ENCODE measurements at regions not wholly inside any gene's neighbourhood (a gene's known extent, or its start where the extent isn't known, plus 50 kb on each side); places are given as distances from the start of the nearest gene placed in this dataset.

GRCh38 chr2:126504949-126505348 is 151.0 kb upstream of the GYPC start:
- no peak for DNase-seq (ENCODE audit: low read depth in 2 of 2)
- no peak for TF ChIP-seq CTCF (IDR thresholded peaks at IDR 0.05; ENCODE audit: low read depth, low read length)
- H3K4me3 ChIP-seq (replicated peaks in 1 of 2; ENCODE audit: low read depth in 2 of 2, low read length in 2 of 2): no peak overlapping the region

DNA sequence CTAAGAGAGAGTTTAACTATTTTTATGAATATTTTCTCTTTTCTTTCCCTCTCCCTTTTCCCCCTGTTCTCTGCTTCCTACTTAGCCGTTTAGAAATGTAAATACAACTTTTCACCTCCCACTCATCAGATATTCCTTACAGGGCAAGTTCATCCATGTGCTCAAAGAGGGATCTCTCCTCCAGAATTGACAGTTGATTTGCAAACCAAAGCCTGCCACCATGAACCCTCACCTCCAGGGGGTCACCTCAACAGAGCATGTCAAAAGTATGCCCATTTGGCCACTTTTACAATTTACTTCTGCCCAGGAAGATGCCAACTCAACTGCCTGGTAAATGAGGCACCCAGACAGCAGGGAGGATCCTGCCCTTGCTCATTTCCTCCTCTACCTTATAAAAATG is 149.2 kb upstream of the GYPC start:
- TF ChIP-seq CTCF (IDR thresholded peaks at IDR 0.05; ENCODE audit: low read depth, low read length): no peak
- DNase-seq (ENCODE audit: low read depth in 2 of 2): no peak

GRCh38 chr2:126507425-126507911 is 148.5 kb upstream of the GYPC start:
- no peak for TF ChIP-seq CTCF (IDR thresholded peaks at IDR 0.05; ENCODE audit: low read depth, low read length)
- H3K4me3 ChIP-seq (replicated peaks in 1 of 2; ENCODE audit: low read depth in 2 of 2, low read length in 2 of 2): no peak overlapping the region
- no peak for DNase-seq (ENCODE audit: low read depth in 2 of 2)

More for the DNA sequence above, 149.2 kb upstream of the GYPC start:
- H3K4me3 ChIP-seq (replicated peaks in 1 of 2; ENCODE audit: low read depth in 2 of 2, low read length in 2 of 2): no peak overlapping the region

- no peak overlapping the region for H3K4me3 ChIP-seq (replicated peaks in 1 of 2; ENCODE audit: low read depth in 2 of 2, low read length in 2 of 2)
- no peak for DNase-seq (ENCODE audit: low read depth in 2 of 2)
These were observed 145.6 kb upstream of the GYPC start for GRCh38 chr2:126510356-126510755.

DNA sequence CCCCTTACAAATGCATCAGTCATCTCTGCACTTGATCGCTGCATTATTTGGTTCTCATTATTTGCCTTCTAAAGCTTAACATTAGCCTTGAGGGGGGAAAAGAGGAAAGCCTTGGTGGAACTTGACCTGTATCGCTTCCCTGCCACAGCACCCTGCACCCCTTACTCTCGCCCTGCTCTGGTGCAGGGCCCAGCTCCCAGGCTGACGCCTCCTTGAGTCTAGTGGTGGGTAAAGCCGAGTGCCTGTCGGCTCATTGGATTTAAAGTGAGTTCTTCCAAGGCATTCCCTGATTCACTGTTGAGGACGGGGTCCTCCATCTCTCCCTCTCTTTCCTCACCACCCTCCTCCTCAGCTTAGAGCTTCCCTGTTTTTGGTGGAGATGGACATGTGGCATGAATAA is 145.0 kb upstream of the GYPC start:
- no peak for DNase-seq (ENCODE audit: low read depth in 2 of 2)
- TF ChIP-seq CTCF (IDR thresholded peaks at IDR 0.05; ENCODE audit: low read depth, low read length): no peak
- H3K4me3 ChIP-seq (replicated peaks in 1 of 2; ENCODE audit: low read depth in 2 of 2, low read length in 2 of 2): no peak overlapping the region

More at GRCh38 chr2:126510356-126510755, 145.6 kb upstream of the GYPC start:
- no peak for TF ChIP-seq CTCF (IDR thresholded peaks at IDR 0.05; ENCODE audit: low read depth, low read length)

DNA sequence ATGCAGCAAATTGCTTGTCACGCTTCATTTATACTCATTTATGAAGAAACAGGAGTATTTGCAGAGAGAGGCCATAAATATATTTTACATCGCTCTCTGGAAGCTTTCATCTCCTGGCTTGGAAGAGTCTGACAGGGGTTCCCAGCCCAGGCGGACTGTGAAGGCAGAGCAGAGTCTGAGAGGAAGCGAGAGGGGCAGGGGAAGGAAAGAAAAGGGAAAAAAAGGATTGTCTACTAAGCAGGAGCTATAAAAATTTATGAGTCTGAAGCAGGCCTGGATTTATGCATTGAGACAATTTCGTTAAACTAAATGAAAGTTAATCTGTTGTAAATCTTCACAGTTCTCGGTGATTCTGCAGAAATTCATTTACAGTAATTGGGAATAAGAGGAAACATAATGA is 143.9 kb upstream of the GYPC start:
- no peak for TF ChIP-seq CTCF (IDR thresholded peaks at IDR 0.05; ENCODE audit: low read depth, low read length)
- no peak for DNase-seq (ENCODE audit: low read depth in 2 of 2)
- H3K4me3 ChIP-seq (replicated peaks in 1 of 2; ENCODE audit: low read depth in 2 of 2, low read length in 2 of 2): no peak overlapping the region

DNA sequence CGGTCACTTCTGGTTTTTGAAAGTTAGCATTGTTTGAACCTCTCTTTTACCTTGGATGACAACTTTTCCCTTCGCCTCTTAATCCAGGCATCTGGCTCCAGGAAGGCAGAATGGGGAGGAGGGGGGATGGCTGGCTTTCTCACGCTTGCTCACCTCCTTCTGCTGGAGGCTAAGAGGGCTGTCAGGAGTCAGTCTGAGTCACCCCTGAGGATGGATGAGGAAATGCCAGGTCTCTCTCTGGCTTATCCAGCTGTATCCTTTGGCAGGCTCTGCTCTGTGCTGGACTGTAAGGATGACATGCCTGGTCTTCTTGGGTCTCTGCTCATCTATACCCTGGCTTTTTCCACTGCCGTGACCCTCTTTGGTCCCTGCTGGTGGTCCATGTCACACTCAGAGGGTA is 142.9 kb upstream of the GYPC start:
- no peak for TF ChIP-seq CTCF (IDR thresholded peaks at IDR 0.05; ENCODE audit: low read depth, low read length)
- DNase-seq (ENCODE audit: low read depth in 2 of 2): peak in 1 of 2 donors; percentile 1
- no peak overlapping the region for H3K4me3 ChIP-seq (replicated peaks in 1 of 2; ENCODE audit: low read depth in 2 of 2, low read length in 2 of 2)
